ENCODE measurements at regions not wholly inside any gene's neighbourhood (a gene's known extent, or its start where the extent isn't known, plus 50 kb on each side); places are given as distances from the start of the nearest gene placed in this dataset.
A peak's percentile ranks its signal among the peaks of the same experiment; 100 is the strongest.

DNA sequence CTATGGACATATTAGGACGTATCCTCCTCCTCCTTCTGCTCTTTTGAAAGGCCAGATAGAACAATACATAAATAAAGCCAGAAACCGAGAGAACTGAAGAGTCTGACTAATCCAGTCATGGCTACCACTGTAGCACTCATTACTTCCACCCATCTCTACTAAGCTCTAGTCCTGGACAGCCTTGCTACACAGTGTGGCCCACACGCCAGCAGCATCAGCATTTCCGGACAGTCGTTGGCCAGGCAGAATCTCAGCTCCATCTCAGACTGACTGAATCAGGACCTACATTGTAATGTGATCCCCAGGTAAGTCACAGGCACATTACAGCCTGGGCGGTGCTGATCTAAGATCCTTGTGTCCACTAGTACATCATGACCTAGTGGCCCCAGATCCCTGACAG lies 182.9 kb downstream of the DRD1 start:
- no peak overlapping the region for H3K4me3 ChIP-seq (ENCODE audit: low read depth, low read length)
- DNase-seq (ENCODE audit: low read depth) = no peak
- TF ChIP-seq, protein P1, sequence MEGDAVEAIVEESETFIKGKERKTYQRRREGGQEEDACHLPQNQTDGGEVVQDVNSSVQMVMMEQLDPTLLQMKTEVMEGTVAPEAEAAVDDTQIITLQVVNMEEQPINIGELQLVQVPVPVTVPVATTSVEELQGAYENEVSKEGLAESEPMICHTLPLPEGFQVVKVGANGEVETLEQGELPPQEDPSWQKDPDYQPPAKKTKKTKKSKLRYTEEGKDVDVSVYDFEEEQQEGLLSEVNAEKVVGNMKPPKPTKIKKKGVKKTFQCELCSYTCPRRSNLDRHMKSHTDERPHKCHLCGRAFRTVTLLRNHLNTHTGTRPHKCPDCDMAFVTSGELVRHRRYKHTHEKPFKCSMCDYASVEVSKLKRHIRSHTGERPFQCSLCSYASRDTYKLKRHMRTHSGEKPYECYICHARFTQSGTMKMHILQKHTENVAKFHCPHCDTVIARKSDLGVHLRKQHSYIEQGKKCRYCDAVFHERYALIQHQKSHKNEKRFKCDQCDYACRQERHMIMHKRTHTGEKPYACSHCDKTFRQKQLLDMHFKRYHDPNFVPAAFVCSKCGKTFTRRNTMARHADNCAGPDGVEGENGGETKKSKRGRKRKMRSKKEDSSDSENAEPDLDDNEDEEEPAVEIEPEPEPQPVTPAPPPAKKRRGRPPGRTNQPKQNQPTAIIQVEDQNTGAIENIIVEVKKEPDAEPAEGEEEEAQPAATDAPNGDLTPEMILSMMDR (IDR thresholded peaks at IDR 0.05; ENCODE audit: low read depth, low read length, missing control alignments) = no peak
- in situ Hi-C loops (cut with HindIII; ENCODE audit: low sequenced_read_pairs) = no loop called here

- no peak overlapping the region for H3K4me3 ChIP-seq (ENCODE audit: low read depth, low read length)
- no peak for DNase-seq (ENCODE audit: low read depth)
- in situ Hi-C loops (cut with HindIII; ENCODE audit: low sequenced_read_pairs) = no loop called here
- TF ChIP-seq, protein P1 (IDR thresholded peaks at IDR 0.05; ENCODE audit: low read depth, low read length, missing control alignments) = no peak
These were observed 186.2 kb downstream of the DRD1 start for GRCh38 chr5:175257847-175258194.

DNA sequence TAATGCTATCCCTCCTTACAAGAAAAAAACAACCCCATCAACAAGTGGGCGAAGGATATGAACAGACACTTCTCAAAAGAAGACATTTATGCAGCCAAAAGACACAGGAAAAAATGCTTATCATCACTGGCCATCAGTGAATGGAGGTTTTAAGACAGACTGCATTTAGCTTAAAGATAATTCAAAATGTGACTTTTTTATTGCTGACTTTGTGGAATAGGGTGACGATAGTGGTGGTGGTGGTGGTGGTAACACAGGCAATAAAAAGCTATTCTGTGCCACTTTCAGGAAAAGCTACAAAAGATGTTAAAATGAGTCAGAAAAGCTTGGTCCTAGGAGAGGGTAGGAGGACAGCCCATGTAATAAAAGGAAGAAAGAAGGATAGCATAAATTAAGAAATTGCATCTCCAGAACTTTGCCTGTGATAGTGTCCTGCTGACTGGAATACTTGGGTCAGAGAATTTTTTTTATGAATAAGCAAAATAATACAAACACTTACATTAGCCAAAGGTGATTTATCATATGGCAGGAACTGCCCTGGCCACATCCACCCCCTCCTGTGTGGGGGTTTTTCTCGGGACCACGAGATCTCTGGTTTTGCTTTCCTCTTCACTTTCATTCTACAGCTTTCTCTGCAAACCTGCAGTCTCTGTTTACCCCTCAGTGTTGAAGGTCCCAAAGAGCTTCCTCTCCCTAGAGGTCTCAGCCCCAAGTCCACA lies 186.7 kb downstream of the DRD1 start:
- H3K4me3 ChIP-seq (ENCODE audit: low read depth, low read length) = no peak overlapping the region
- in situ Hi-C loops (cut with HindIII; ENCODE audit: low sequenced_read_pairs) = no loop called here
- TF ChIP-seq, protein P1 (IDR thresholded peaks at IDR 0.05; ENCODE audit: low read depth, low read length, missing control alignments) = no peak
- no peak for DNase-seq (ENCODE audit: low read depth)

DNA sequence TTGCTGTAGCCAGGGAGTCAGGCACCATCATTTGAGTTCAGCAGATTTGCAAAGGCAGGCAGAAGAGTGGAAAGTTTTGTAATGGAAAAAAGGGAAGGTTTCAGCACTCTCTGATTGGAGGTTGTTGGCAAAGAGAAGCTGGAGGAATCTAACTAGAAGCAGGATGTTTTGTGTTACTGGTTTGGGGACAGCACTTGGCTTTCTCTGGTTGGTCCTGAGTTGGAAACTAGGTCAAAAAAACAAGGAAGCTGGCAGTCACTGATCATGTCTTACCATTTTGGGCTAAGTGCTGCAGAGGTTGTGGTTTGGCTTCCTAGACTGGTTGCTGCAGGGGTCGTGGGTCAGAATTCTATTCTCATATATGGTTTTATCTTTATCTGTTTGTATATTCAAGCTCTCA lies 189.8 kb downstream of the DRD1 start:
- TF ChIP-seq, protein P1 (IDR thresholded peaks at IDR 0.05; ENCODE audit: low read depth, low read length, missing control alignments) = no peak
- DNase-seq (ENCODE audit: low read depth) = peak; percentile 47
- no peak overlapping the region for H3K4me3 ChIP-seq (ENCODE audit: low read depth, low read length)
- in situ Hi-C loops (cut with HindIII; ENCODE audit: low sequenced_read_pairs) = no loop called here

DNA sequence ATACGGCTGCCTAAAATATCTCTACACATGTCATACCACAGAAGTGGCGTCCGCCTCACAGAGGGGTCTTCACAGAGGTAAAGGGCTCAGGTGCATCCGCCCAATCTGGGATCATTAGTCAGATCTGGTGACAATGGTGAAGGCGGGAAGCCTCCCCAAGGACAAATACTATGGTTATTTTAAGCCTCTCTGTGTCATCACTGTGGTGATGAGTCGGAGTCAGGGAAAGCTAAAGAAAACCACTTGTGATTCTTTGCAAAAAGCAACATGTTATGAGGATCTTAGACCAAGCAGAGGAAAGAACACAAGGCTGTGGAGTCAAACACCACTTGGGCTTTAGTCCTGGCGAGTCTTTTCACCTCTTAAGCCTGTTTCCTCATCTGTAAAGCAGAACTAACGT lies 190.4 kb downstream of the DRD1 start:
- DNase-seq (ENCODE audit: low read depth) = no peak
- TF ChIP-seq, protein P1 (IDR thresholded peaks at IDR 0.05; ENCODE audit: low read depth, low read length, missing control alignments) = no peak
- no peak overlapping the region for H3K4me3 ChIP-seq (ENCODE audit: low read depth, low read length)
- in situ Hi-C loops (cut with HindIII; ENCODE audit: low sequenced_read_pairs) = no loop called here

GRCh38 chr5:175252234-175252805 lies 191.7 kb downstream of the DRD1 start:
- no peak for DNase-seq (ENCODE audit: low read depth)
- TF ChIP-seq, protein P1 (IDR thresholded peaks at IDR 0.05; ENCODE audit: low read depth, low read length, missing control alignments) = no peak
- no peak overlapping the region for H3K4me3 ChIP-seq (ENCODE audit: low read depth, low read length)
- in situ Hi-C loops (cut with HindIII; ENCODE audit: low sequenced_read_pairs) = no loop called here
